Mesendoderm (in vitro differentiated cells): ENCODE measurements at regions not wholly inside any gene's neighbourhood (a gene's known extent, or its start where the extent isn't known, plus 50 kb on each side); places are given as distances from the start of the nearest gene placed in this dataset.

Source experiments
- DNase-seq: peaks from one replicate; pipeline ENCODE4 v3.0.0; 2013
- H2AK5ac ChIP-seq: 2 replicates; pipeline ENCODE4 v1.6.1; 2013; ENCODE audit warnings: low read length, inconsistent platforms
- H2BK120ac ChIP-seq: 2 replicates; pipeline ENCODE4 v1.6.1; 2013; ENCODE audit warnings: low read depth, mild to moderate bottlenecking, low read length, moderate library complexity, mixed read lengths
- H2BK15ac ChIP-seq: replicated peaks from 2 replicates; pipeline ENCODE4 v1.6.1; 2013; ENCODE audit warnings: low read depth, mild to moderate bottlenecking, moderate library complexity
- H2BK5ac ChIP-seq: 2 replicates; pipeline ENCODE4 v1.6.1; 2013; ENCODE audit warnings: low read length, inconsistent platforms
- H3K18ac ChIP-seq: 2 replicates; pipeline ENCODE4 v1.6.1; 2013; ENCODE audit warnings: mild to moderate bottlenecking, low read length, mixed read lengths
- H3K23ac ChIP-seq: one replicate; pipeline ENCODE4 v1.6.1; 2013; ENCODE audit warnings: low read length
- H3K27ac ChIP-seq: 2 replicates; pipeline ENCODE4 v1.5.1; 2013; ENCODE audit warnings: low read depth, mild to moderate bottlenecking, inconsistent platforms, low read length, moderate library complexity
- H3K27me3 ChIP-seq: 2 replicates; pipeline ENCODE4 v1.6.1; 2013; ENCODE audit warnings: low read length, control low read depth, mild to moderate bottlenecking, inconsistent platforms; ENCODE audit not compliant: insufficient read depth, poor library complexity
- H3K36me3 ChIP-seq: 2 replicates; pipeline ENCODE4 v1.6.1; 2013; ENCODE audit warnings: low read length, inconsistent platforms; ENCODE audit not compliant: control insufficient read depth, insufficient read depth
- H3K4ac ChIP-seq: one replicate; pipeline ENCODE4 v1.6.1; 2013; ENCODE audit warnings: low read depth, mild to moderate bottlenecking, low read length, moderate library complexity
- H3K4me1 ChIP-seq: 2 replicates; pipeline ENCODE4 v1.6.1; 2013; ENCODE audit warnings: low read depth, low read length, inconsistent platforms; ENCODE audit not compliant: control insufficient read depth
- H3K4me2 ChIP-seq: 2 replicates; pipeline ENCODE4 v1.6.1; 2013; ENCODE audit warnings: low read length
- H3K4me3 ChIP-seq: 2 replicates; pipeline ENCODE4 v1.5.1; 2013; ENCODE audit warnings: mild to moderate bottlenecking, low read length
- H3K56ac ChIP-seq: one replicate; pipeline ENCODE4 v1.6.1; 2013; ENCODE audit warnings: low read length
- H3K79me1 ChIP-seq: 2 replicates; pipeline ENCODE4 v1.6.1; 2013; ENCODE audit warnings: low read length, inconsistent platforms
- H3K79me2 ChIP-seq: 2 replicates; pipeline ENCODE4 v1.6.1; 2013; ENCODE audit warnings: mild to moderate bottlenecking, low read length; ENCODE audit not compliant: control insufficient read depth, insufficient read depth
- H3K9ac ChIP-seq: 2 replicates; pipeline ENCODE4 v1.6.1; 2013; ENCODE audit warnings: low read length, inconsistent platforms
- H4K5ac ChIP-seq: one replicate; pipeline ENCODE4 v1.6.1; 2013; ENCODE audit warnings: low read length
- H4K8ac ChIP-seq: one replicate; pipeline ENCODE4 v1.6.1; 2013; ENCODE audit warnings: low read depth, mild to moderate bottlenecking, control low read depth, low read length, moderate library complexity
- WGBS: extraction: QIAGEN DNeasy Blood & Tissue Kit; methylation state at CpG from one replicate; pipeline ENCODE4 v1.1.7; 2013; ENCODE audit warnings: low lambda C conversion rate, missing lambda C conversion rate; ENCODE audit not compliant: insufficient coverage; ENCODE audit errors: extremely low coverage; 5-methylcytosine and 5-hydroxymethylcytosine counted together

GRCh38 chrX:45602151-45602550 lies 401.5 kb upstream of the DIPK2B start:
- no peak overlapping the region for H4K8ac ChIP-seq
- no peak overlapping the region for H2BK120ac ChIP-seq
- no peak overlapping the region for H3K4me2 ChIP-seq
- H3K4me3 ChIP-seq: no peak overlapping the region
- H3K4me1 ChIP-seq: no peaks in the 10 kb centered on the region
- H4K5ac ChIP-seq: no peak overlapping the region
- H3K27ac ChIP-seq: no peak overlapping the region
- H3K56ac ChIP-seq: no peak overlapping the region
- no peaks in the 10 kb centered on the region for H3K79me1 ChIP-seq
- H3K27me3 ChIP-seq: no peaks in the 10 kb centered on the region
- WGBS: no CpG with 5 or more reads among the region's 2 CpGs
- no peak overlapping the region for H2BK5ac ChIP-seq
- H3K23ac ChIP-seq: no peak overlapping the region
- H3K9ac ChIP-seq: no peak overlapping the region
- DNase-seq: no peak
- H2AK5ac ChIP-seq: no peak overlapping the region
- H2BK15ac ChIP-seq: no peak overlapping the region
- no peak overlapping the region for H3K18ac ChIP-seq
- no peak overlapping the region for H3K4ac ChIP-seq
- no peaks in the 10 kb centered on the region for H3K36me3 ChIP-seq
- H3K79me2 ChIP-seq: no peaks in the 10 kb centered on the region

GRCh38 chrX:45601052-45601451 lies 400.4 kb upstream of the DIPK2B start:
- no CpG with 5 or more reads among the region's 5 CpGs for WGBS
- DNase-seq: peak; percentile 52
- Histone ChIP-seq H2BK15ac (no peak overlapping the region), H3K4me1 (no peaks in the 10 kb centered on the region), H4K8ac (no peak overlapping the region), H3K27ac (no peak overlapping the region), H3K56ac (no peak overlapping the region), H2BK120ac (no peak overlapping the region), H2BK5ac (no peak overlapping the region), H2AK5ac (no peak overlapping the region), H3K4me3 (no peak overlapping the region), H3K4me2 (no peak overlapping the region), H3K4ac (no peak overlapping the region), H3K9ac (no peak overlapping the region), H3K27me3 (no peaks in the 10 kb centered on the region), H4K5ac (no peak overlapping the region), H3K18ac (no peak overlapping the region), H3K79me2 (no peaks in the 10 kb centered on the region), H3K79me1 (no peaks in the 10 kb centered on the region), H3K23ac (no peak overlapping the region), H3K36me3 (no peaks in the 10 kb centered on the region)

- H3K56ac ChIP-seq: no peak overlapping the region
- H2AK5ac ChIP-seq: no peak overlapping the region
- no peak overlapping the region for H3K4me2 ChIP-seq
- H2BK15ac ChIP-seq: no peak overlapping the region
- no peak overlapping the region for H3K23ac ChIP-seq
- no peaks in the 10 kb centered on the region for H3K27me3 ChIP-seq
- H4K8ac ChIP-seq: no peak overlapping the region
- H2BK5ac ChIP-seq: no peak overlapping the region
- WGBS: no CpG with 5 or more reads among the region's 3 CpGs
- H4K5ac ChIP-seq: no peak overlapping the region
- no peaks in the 10 kb centered on the region for H3K79me2 ChIP-seq
- H3K4me1 ChIP-seq: no peaks in the 10 kb centered on the region
- no peak overlapping the region for H3K4me3 ChIP-seq
- H2BK120ac ChIP-seq: no peak overlapping the region
- no peaks in the 10 kb centered on the region for H3K36me3 ChIP-seq
- H3K18ac ChIP-seq: no peak overlapping the region
- no peak overlapping the region for H3K9ac ChIP-seq
- H3K27ac ChIP-seq: no peak overlapping the region
- no peak overlapping the region for H3K4ac ChIP-seq
- H3K79me1 ChIP-seq: no peaks in the 10 kb centered on the region
- no peak for DNase-seq
Measured at GRCh38 chrX:45598861-45599260, 398.2 kb upstream of the DIPK2B start.

- Histone ChIP-seq H3K36me3 (no peaks in the 10 kb centered on the region), H2BK120ac (no peak overlapping the region), H3K4me1 (no peaks in the 10 kb centered on the region), H3K9ac (no peak overlapping the region), H2BK5ac (no peak overlapping the region), H3K4me2 (no peak overlapping the region), H3K27me3 (no peaks in the 10 kb centered on the region), H2BK15ac (no peak overlapping the region), H3K79me2 (no peaks in the 10 kb centered on the region), H4K5ac (no peak overlapping the region), H3K79me1 (no peaks in the 10 kb centered on the region), H3K18ac (no peak overlapping the region), H3K4ac (no peak overlapping the region), H3K56ac (no peak overlapping the region), H4K8ac (no peak overlapping the region), H3K23ac (no peak overlapping the region), H3K27ac (no peak overlapping the region), H3K4me3 (no peak overlapping the region), H2AK5ac (no peak overlapping the region)
- no peak for DNase-seq
- no CpG with 5 or more reads among the region's 2 CpGs for WGBS
Measured at GRCh38 chrX:45596188-45596808, 395.6 kb upstream of the DIPK2B start.

GRCh38 chrX:45592101-45592500 lies 391.4 kb upstream of the DIPK2B start:
- H3K36me3 ChIP-seq: no peaks in the 10 kb centered on the region
- no peaks in the 10 kb centered on the region for H3K4me1 ChIP-seq
- no peak overlapping the region for H3K18ac ChIP-seq
- no peak overlapping the region for H3K27ac ChIP-seq
- no peak overlapping the region for H4K8ac ChIP-seq
- no peak overlapping the region for H3K4ac ChIP-seq
- no peak overlapping the region for H2BK120ac ChIP-seq
- H3K79me1 ChIP-seq: no peaks in the 10 kb centered on the region
- no peak overlapping the region for H4K5ac ChIP-seq
- no peak overlapping the region for H3K4me3 ChIP-seq
- H2AK5ac ChIP-seq: no peak overlapping the region
- no peaks in the 10 kb centered on the region for H3K79me2 ChIP-seq
- H3K56ac ChIP-seq: no peak overlapping the region
- no peak overlapping the region for H2BK15ac ChIP-seq
- H3K23ac ChIP-seq: no peak overlapping the region
- no peak overlapping the region for H2BK5ac ChIP-seq
- peak; percentile 1 for DNase-seq
- H3K9ac ChIP-seq: no peak overlapping the region
- no peaks in the 10 kb centered on the region for H3K27me3 ChIP-seq
- no CpG with 5 or more reads among the region's 3 CpGs for WGBS
- H3K4me2 ChIP-seq: no peak overlapping the region

- no peak overlapping the region for H3K9ac ChIP-seq
- H2BK5ac ChIP-seq: no peak overlapping the region
- no peak overlapping the region for H3K4me3 ChIP-seq
- H3K79me2 ChIP-seq: no peaks in the 10 kb centered on the region
- no CpG with 5 or more reads among the region's 2 CpGs for WGBS
- H3K23ac ChIP-seq: no peak overlapping the region
- H3K4me1 ChIP-seq: no peaks in the 10 kb centered on the region
- no peak overlapping the region for H3K4ac ChIP-seq
- H2BK15ac ChIP-seq: no peak overlapping the region
- H3K56ac ChIP-seq: no peak overlapping the region
- no peak for DNase-seq
- no peak overlapping the region for H3K4me2 ChIP-seq
- H3K79me1 ChIP-seq: no peaks in the 10 kb centered on the region
- no peak overlapping the region for H4K8ac ChIP-seq
- no peak overlapping the region for H4K5ac ChIP-seq
- H3K27me3 ChIP-seq: no peaks in the 10 kb centered on the region
- no peak overlapping the region for H2AK5ac ChIP-seq
- no peak overlapping the region for H3K18ac ChIP-seq
- H3K27ac ChIP-seq: no peak overlapping the region
- no peaks in the 10 kb centered on the region for H3K36me3 ChIP-seq
- no peak overlapping the region for H2BK120ac ChIP-seq
Measured at GRCh38 chrX:45591650-45592049, 391.0 kb upstream of the DIPK2B start.
